GM18951 (cell line): ENCODE measurements at regions not wholly inside any gene's neighbourhood (a gene's known extent, or its start where the extent isn't known, plus 50 kb on each side); places are given as distances from the start of the nearest gene placed in this dataset.
"Not testable (repeated sequence)": the region's sequence is repeated elsewhere in the genome, so short reads cannot be mapped to it uniquely, and the experiment has no call there.

Experiments used
- POLR2A ChIP-seq: IDR thresholded peaks from 4 replicates; pipeline ENCODE4 v1.6.1; 2011; ENCODE audit warnings: mild to moderate bottlenecking; ENCODE audit not compliant: insufficient read length, insufficient read depth; ENCODE audit errors: extremely low read depth
- in situ Hi-C: fragments of 300-500 bp; cut with MboI; formaldehyde crosslinking; loops from one replicate; pipeline ENCODE4 v1.12.0; 2022; ENCODE audit warnings: low sequenced_read_pairs, mixed read lengths, inconsistent platforms; ENCODE audit not compliant: unreplicated experiment

- in situ Hi-C loops = no loop called here
- no peak for TF ChIP-seq POLR2A
These were observed 159.5 kb downstream of the SQOR start for GRCh38 chr15:45794304-45794703.

DNA sequence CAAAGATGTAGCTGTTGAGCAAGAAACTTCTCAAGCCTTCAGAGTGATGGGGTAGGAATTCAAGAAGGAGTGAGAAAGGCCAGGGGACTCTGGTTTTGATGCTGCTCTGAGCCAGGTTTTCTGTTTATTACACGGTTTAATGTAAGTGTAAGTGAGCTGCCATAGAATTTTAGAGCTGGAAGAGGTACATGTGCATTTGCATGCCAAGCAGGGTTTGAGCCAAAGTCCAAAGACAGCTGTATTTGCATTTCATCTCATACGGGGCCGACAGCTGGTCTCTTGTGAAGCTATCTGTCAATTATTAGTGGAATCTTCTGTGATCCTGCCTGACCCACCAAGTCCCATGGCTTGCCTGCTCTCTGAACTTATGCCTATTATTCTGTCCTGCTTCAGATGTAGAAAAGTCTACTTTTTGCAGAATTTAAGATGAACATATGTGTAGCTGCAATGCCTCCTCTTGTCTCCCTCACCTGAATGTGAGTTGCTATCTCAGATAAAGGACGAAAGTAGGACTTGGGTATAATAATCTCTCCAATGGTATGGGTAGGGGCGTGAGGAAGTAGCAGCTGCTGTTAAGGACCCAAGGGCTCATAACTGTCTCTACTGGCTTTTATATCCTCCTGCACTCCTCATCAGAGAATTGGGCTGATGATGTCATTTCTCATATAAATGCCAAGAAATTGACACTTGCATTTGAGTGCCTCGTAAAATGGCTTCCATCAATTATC lies 160.0 kb downstream of the SQOR start:
- TF ChIP-seq POLR2A = no peak
- in situ Hi-C loops = no loop called here

DNA sequence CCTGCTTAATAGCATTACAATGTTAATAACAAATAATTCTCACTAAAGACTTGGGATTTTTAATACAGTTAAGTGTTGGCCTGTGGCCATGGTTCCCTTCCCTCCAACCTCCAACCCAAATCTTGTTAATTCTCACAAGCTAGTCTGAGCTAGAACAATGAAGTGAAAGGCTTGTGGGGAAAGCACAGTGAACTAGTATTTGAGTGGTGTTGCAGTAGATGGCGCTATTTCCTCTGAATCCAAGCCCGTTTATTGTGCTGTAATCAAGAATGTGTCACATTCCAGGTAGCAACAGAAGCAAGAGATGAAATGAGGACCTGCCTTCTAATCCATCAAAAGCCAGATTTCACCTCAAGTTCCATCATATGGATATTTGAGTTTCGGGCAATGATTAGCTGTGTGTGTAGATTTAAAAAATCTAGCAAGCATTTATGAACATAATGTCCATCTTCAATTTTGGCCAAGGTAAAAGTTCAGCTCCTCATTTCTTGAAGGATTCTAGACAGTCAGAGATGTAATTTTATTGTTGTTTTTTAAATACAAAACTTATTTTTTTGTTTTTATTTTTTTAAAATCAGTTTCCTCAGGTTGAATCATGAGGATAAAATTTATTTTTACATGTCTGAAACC lies 160.7 kb downstream of the SQOR start:
- TF ChIP-seq POLR2A = no peak
- in situ Hi-C loops = no loop called here

DNA sequence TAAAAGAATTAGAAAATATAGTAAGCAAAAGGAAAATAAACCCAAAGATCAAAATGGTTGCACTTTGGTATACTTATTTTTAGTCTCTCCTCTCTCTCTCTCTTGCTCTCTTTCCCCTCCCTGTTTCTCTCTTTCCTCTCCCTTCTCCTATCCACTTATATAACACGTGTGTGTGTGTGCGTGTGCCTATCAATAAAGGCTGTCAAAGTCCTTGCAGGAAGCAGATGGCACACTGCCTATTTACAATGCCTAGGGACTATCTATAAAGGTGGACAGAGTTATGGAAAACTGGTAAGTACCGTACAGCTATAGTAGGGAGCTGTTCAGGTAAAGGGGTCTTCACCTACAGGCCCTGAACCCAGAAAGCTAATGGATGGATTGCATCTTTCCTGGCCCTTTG lies 161.6 kb downstream of the SQOR start:
- no peak for TF ChIP-seq POLR2A
- in situ Hi-C loops = no loop called here

DNA sequence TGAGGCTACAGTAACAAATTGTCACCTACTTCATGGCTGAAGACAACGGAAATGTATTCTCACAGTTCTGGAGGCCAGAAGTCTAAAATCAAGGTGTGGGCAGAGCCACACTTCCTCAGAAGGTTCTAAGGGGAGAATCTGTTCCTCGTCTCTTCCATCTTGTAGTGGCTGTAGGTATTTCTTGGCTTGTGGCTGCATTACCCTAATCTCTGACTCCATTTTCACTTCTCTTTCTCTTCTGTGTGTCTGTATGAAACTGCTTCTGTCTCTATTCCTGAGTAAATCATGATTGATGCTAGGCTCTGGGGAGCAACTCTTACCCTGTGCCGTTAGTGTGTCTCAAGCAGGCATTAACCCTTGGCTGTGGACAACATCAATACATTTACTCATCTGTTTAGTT lies 164.7 kb downstream of the SQOR start:
- no peak for TF ChIP-seq POLR2A
- in situ Hi-C loops = no loop called here

DNA sequence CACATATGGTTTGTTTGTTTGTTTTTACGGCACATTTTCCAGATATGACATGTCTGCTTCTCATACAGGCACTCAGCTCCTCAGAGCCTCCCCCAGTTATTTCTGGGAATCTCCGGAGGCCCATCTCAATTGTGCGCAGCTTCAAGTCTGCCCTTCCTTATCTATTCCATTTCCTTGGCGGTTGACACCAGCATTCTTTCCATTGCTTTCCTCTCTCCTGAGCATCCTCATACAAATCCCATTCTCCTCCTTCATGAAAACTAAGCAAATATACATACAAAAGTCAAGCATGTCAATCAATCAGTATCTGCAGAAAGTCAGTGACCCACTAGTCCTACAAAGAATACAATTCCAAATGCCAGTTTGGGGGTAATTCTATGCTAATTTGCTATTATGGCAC lies 166.7 kb downstream of the SQOR start:
- TF ChIP-seq POLR2A = no peak
- in situ Hi-C loops = no loop called here

DNA sequence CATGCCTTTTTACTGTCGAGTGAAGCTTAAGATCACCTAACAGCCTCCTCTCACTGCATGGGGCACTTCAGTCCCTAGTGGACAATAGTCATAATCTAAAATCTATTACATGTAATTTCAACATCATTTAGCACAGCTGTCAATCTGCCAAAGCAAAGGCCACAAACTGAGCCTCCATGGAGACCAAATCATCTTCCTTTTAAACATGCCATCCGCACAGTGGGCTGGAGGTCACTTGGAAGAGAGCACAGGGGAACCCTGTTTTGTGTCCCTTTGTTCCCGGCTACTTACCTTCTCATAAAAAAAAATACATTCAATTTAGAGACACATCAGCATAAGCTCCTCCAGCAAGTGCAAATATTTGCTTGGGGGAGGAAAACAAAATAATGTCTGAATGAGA lies 167.3 kb downstream of the SQOR start:
- in situ Hi-C loops = no loop called here
- TF ChIP-seq POLR2A = no peak

DNA sequence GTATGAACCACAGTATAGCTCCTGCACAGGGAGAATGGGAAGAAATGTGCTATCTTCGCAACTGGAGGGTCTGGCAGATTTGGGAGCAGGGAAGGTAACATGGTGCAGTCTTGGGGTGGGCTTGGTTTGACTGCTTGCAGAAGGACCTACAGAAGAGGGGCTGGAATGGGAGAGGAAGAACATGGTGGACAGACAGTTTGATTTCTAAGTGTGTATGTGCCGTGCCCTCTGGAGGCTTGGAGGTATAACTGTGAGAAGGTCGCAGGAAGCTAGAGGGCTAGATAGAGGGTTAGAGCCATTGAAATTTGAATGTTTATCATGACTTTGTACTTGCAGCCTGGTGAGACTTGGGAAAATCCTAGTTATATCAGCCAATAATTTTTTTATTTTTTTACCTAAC lies 169.2 kb downstream of the SQOR start:
- TF ChIP-seq POLR2A = no peak
- in situ Hi-C loops = no loop called here

DNA sequence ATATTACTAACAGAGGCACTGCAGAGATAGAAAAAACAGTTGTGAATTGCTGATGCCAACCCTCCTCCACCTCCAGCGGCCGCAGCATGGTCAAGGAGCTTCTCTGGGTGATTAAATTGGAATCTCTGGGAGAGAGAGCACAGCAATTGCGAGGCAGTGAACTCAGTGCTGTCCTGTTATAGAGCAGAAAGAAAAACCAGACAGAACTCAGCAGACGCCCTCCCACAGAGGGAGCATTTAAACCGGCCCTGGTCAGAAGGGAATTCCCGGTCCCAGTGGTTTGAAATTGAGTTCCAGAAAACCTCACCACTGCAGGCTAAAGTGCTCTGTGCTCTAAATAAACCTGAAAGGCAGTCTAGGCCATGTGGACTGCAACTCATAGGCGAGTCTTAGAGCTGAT lies 175.4 kb downstream of the SQOR start:
- in situ Hi-C loops = no loop called here
- TF ChIP-seq POLR2A = no peak

GRCh38 chr15:45812200-45812599 lies 177.4 kb downstream of the SQOR start:
- in situ Hi-C loops = no loop called here
- TF ChIP-seq POLR2A = no peak

GRCh38 chr15:45817578-45817977 lies 182.7 kb downstream of the SQOR start:
- in situ Hi-C loops = not testable (repeated sequence)

GRCh38 chr15:45821390-45821789 lies 186.6 kb downstream of the SQOR start:
- in situ Hi-C loops = no loop called here
- TF ChIP-seq POLR2A = no peak

DNA sequence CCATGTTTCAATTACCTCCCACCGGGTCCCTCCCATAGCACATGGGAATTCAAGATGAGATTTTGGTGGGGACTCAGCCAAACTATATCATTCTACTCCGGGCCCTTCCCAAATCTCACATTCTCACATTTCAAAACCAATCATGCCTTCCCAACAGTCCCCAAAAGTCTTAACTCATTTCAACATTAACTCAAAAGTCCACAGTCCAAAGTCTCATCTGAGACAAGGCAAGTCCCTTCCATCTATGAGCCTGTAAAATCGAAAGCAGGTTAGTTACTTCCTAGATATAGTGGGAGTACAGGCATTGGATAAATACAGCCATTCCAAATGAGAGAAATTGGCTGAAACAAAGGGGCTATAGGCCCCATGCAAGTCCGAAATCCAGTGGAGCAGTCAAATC lies 188.1 kb downstream of the SQOR start:
- in situ Hi-C loops = not testable (repeated sequence)

- no peak for TF ChIP-seq POLR2A
- in situ Hi-C loops = no loop called here
These were observed 192.4 kb downstream of the SQOR start for GRCh38 chr15:45827275-45827674.

DNA sequence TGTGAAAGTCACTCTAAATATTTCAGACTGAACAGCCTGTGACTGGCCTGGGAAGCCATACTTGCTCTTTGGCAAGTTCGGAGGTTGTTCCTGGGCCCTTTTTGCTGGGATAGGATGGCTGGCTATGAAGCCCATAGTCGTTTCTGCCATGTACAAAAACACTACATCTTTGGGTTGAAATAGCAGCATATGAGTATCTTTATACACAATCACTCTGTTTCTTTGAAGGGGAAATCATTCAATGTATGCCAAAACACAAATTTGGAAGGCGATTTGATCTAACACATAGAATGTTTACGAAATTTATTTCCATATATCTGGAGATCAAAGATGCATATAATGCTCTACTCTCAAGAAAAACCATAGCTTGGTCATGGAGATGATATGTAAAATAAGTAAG lies 192.9 kb downstream of the SQOR start:
- no peak for TF ChIP-seq POLR2A
- in situ Hi-C loops = no loop called here
